ENCODE measurements at regions not wholly inside any gene's neighbourhood (a gene's known extent, or its start where the extent isn't known, plus 50 kb on each side); places are given as distances from the start of the nearest gene placed in this dataset.

- TF ChIP-seq CTCF (IDR thresholded peaks at IDR 0.05; ENCODE audit: low read length), result no peak
- TF ChIP-seq EZH2 (IDR thresholded peaks at IDR 0.05; ENCODE audit: borderline replicate concordance, low read length), result no peak
Measured at GRCh38 chr11:134630861-134631260, 218.8 kb upstream of the B3GAT1 start.

All from OCI-LY1 (cell line).